ENCODE measurements at regions not wholly inside any gene's neighbourhood (a gene's known extent, or its start where the extent isn't known, plus 50 kb on each side); places are given as distances from the start of the nearest gene placed in this dataset.

GRCh38 chr9:108546215-108546614, 309.6 kb downstream of the ACTL7B start:
- DNase-seq = no peak

GRCh38 chr9:108545436-108545835, 310.4 kb downstream of the ACTL7B start:
- no peak for DNase-seq

GRCh38 chr9:108544866-108545265, 310.9 kb downstream of the ACTL7B start:
- no peak for DNase-seq

GRCh38 chr9:108543251-108543778, 312.5 kb downstream of the ACTL7B start:
- DNase-seq = no peak

GRCh38 chr9:108537756-108538155, 318.0 kb downstream of the ACTL7B start:
- DNase-seq = no peak

GRCh38 chr9:108536836-108537601, 318.8 kb downstream of the ACTL7B start:
- DNase-seq = no peak

GRCh38 chr9:108535526-108535925, 320.3 kb downstream of the ACTL7B start:
- DNase-seq = no peak

- no peak for DNase-seq
Measured at GRCh38 chr9:108534741-108535140, 321.0 kb downstream of the ACTL7B start.

GRCh38 chr9:108530141-108530540, 325.6 kb downstream of the ACTL7B start:
- no peak for DNase-seq

- DNase-seq = no peak
Measured at GRCh38 chr9:108528231-108528630, 327.6 kb downstream of the ACTL7B start.

GRCh38 chr9:108526518-108526917, 329.3 kb downstream of the ACTL7B start:
- no peak for DNase-seq

GRCh38 chr9:108525186-108525585, 330.6 kb downstream of the ACTL7B start:
- no peak for DNase-seq

- DNase-seq = no peak
Measured at GRCh38 chr9:108521063-108521590, 334.7 kb downstream of the ACTL7B start.

GRCh38 chr9:108519437-108519836, 336.3 kb downstream of the ACTL7B start:
- no peak for DNase-seq

- no peak for DNase-seq
Measured at GRCh38 chr9:108517651-108518365, 338.0 kb downstream of the ACTL7B start.

- no peak for DNase-seq
Measured at GRCh38 chr9:108516391-108516790, 339.4 kb downstream of the ACTL7B start.

- DNase-seq = no peak
Measured at GRCh38 chr9:108515856-108516255, 339.9 kb downstream of the ACTL7B start.

GRCh38 chr9:108512426-108513173, 343.2 kb downstream of the ACTL7B start:
- no peak for DNase-seq

GRCh38 chr9:108511307-108511706, 344.5 kb downstream of the ACTL7B start:
- no peak for DNase-seq

- no peak for DNase-seq
Measured at GRCh38 chr9:108496846-108497245, 358.9 kb downstream of the ACTL7B start.

GRCh38 chr9:108489567-108489966, 366.2 kb downstream of the ACTL7B start:
- no peak for DNase-seq

GRCh38 chr9:108486831-108487230, 369.0 kb downstream of the ACTL7B start:
- no peak for DNase-seq

- DNase-seq = no peak
Measured at GRCh38 chr9:108484468-108484867, 371.3 kb downstream of the ACTL7B start.
